Prostate gland (tissue), 2 donors: ENCODE measurements at regions not wholly inside any gene's neighbourhood (a gene's known extent, or its start where the extent isn't known, plus 50 kb on each side); places are given as distances from the start of the nearest gene placed in this dataset.

Experiments used
- DNase-seq: peaks from one replicate; pipeline ENCODE4 v3.0.0-alpha.2; 2019; ENCODE audit warnings: low spot score
- H3K27ac ChIP-seq, 2 donors: fragments of 200-600 bp; sonication (generic); 2 replicates each; pipeline ENCODE4 v1.5.1; 2017 to 2019
- H3K27me3 ChIP-seq: fragments of 200-600 bp; sonication (generic); replicated peaks from 2 replicates; pipeline ENCODE4 v1.5.1; 2019; ENCODE audit not compliant: insufficient read depth
- H3K36me3 ChIP-seq, 2 donors: fragments of 200-600 bp; sonication (generic); 1 replicate in 1 of 2; 2 replicates in 1 of 2; pipeline versions ENCODE4 v1.5.1 to v1.8.1; 2017 to 2019
- H3K4me1 ChIP-seq: fragments of 200-600 bp; sonication (generic); replicated peaks from 2 replicates; pipeline ENCODE4 v1.5.1; 2019
- H3K4me3 ChIP-seq, 2 donors: fragments of 200-600 bp; sonication (generic); 2 replicates each; pipeline ENCODE4 v1.5.1; 2017 to 2019
- H3K9me3 ChIP-seq: fragments of 200-600 bp; sonication (generic); 2 replicates; pipeline ENCODE4 v1.5.1; 2017
- POLR2A ChIP-seq: fragments of 450-650 bp; IDR thresholded peaks from one replicate; pipeline ENCODE4 v1.6.1; 2016; ENCODE audit warnings: antibody characterized with exemption, mild to moderate bottlenecking
- POLR2AphosphoS5 ChIP-seq: sonication (generic); formaldehyde crosslinking; IDR thresholded peaks from one replicate; pipeline ENCODE4 v1.6.1; 2017; ENCODE audit warnings: antibody characterized with exemption
- WGBS: methylation state at CpG from one replicate; pipeline ENCODE4 v1.1.5; 2018; 5-methylcytosine and 5-hydroxymethylcytosine counted together
- intact Hi-C: fragments of 100-400 bp; cut with DNase I; formaldehyde crosslinking; loops from one replicate; pipeline ENCODE4 v1.14.2; 2022
- TF ChIP-seq, protein P1 (sequence below), 4 experiments: fragments of 200-600 bp in 2 of 4; fragments of 450-650 bp in 2 of 4; sonication (generic) in 2 of 4; IDR thresholded peaks; 1 replicate in 3 of 4; 2 replicates in 1 of 4; pipeline ENCODE4 v1.5.1; 2016 to 2019; ENCODE audit warnings: antibody characterized with exemption in 4 of 4, mild to moderate bottlenecking in 2 of 4, moderate library complexity in 2 of 4

DNA sequence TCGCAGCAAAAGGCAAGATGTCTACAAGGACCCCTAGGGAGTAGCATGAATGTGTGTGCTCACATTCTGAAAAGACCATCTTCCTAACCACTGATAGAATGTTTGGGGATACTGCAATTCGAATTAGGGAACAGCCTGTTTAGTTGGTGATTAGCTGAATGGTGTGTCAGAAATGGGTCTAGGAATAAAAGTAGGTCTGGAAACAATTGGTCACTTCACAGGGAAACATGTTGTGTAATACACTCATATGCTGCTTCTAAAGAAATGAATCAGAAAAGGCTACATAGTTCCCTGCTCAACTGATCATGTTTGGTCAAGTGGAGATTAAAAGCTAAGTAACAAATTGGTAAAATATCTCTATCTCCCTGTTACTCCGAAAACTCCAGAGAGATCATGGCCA, 2362.4 kb upstream of the TENM3 start:
- DNase-seq: no peak
- Histone ChIP-seq H3K27me3 (no peaks in the 10 kb centered on the region), H3K27ac (no peak overlapping the region), H3K36me3 (no peaks in the 10 kb centered on the region), H3K9me3 (no peaks in the 10 kb centered on the region), H3K4me3 (no peak overlapping the region), H3K4me1 (no peaks in the 10 kb centered on the region)
- TF ChIP-seq POLR2AphosphoS5 (no peak), POLR2A (no peak)
- TF ChIP-seq, protein P1, sequence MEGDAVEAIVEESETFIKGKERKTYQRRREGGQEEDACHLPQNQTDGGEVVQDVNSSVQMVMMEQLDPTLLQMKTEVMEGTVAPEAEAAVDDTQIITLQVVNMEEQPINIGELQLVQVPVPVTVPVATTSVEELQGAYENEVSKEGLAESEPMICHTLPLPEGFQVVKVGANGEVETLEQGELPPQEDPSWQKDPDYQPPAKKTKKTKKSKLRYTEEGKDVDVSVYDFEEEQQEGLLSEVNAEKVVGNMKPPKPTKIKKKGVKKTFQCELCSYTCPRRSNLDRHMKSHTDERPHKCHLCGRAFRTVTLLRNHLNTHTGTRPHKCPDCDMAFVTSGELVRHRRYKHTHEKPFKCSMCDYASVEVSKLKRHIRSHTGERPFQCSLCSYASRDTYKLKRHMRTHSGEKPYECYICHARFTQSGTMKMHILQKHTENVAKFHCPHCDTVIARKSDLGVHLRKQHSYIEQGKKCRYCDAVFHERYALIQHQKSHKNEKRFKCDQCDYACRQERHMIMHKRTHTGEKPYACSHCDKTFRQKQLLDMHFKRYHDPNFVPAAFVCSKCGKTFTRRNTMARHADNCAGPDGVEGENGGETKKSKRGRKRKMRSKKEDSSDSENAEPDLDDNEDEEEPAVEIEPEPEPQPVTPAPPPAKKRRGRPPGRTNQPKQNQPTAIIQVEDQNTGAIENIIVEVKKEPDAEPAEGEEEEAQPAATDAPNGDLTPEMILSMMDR (IDR thresholded peaks at IDR 0.05): no peak
- intact Hi-C loops: no loop called here
- 54% methylated on average over 3 of the region's 3 CpGs for WGBS

DNA sequence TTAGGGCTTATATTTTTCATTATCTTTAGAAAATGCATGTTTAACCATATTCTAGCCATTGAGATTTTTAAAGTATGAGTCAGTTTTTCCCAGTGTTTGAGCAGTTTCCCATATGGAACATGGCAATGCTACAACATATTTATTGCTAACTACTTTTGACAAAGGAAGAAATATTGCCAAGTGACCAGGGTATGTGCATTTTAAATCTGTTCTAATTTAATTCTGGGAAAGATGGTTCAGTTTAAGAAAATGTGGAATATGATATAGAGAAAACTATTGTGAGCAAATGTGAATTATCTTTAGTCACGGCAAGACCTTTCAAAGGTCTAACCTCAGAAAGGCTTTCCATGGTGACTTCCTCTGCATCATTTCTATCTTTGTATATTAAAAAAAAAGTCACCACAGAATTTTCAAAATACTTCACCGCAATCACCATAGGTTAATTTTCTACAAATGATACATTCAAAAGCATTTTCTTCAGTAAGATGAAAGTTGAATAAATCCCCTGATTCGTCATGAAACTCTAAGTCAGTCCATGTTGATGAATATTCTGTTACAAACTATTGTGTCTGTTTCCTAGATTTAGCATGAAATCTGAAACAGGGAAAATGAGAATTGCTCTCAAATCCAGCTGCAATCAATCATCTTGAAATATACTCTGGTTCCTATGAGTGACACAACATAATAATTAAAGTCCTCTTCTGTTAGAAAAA, 2349.0 kb upstream of the TENM3 start:
- Histone ChIP-seq H3K9me3 (no peaks in the 10 kb centered on the region), H3K27me3 (no peaks in the 10 kb centered on the region), H3K36me3 (no peaks in the 10 kb centered on the region), H3K27ac (no peak overlapping the region), H3K4me3 (no peak overlapping the region), H3K4me1 (no peaks in the 10 kb centered on the region)
- TF ChIP-seq POLR2AphosphoS5 (no peak), POLR2A (no peak)
- TF ChIP-seq, protein P1 (IDR thresholded peaks at IDR 0.05): no peak
- intact Hi-C loops: no loop called here
- 88% methylated on average over 3 of the region's 3 CpGs for WGBS
- no peak for DNase-seq

DNA sequence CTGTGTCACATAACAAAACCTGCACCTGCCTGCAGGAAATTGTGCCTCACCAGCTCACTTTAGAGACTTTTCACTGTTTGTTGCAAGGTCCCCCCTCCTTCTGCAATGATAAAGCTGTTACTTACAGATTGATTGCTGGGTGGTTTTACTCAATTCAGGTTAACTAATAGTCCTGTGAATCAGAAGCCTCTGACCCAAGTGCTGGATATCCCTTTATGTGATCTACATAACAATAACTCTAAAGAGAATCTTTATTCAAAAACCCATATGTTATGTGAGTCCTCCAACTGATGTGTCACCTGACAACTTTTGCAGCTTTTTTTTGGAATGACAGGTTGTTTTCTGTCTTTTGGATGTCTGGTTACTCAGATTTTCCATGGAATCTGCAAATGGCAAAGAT, 2323.6 kb upstream of the TENM3 start:
- Histone ChIP-seq H3K27me3 (no peaks in the 10 kb centered on the region), H3K27ac (no peak overlapping the region), H3K4me3 (no peak overlapping the region), H3K9me3 (no peaks in the 10 kb centered on the region), H3K36me3 (no peaks in the 10 kb centered on the region), H3K4me1 (no peaks in the 10 kb centered on the region)
- intact Hi-C loops: no loop called here
- TF ChIP-seq POLR2A (no peak), POLR2AphosphoS5 (no peak)
- TF ChIP-seq, protein P1 (IDR thresholded peaks at IDR 0.05): no peak
- no peak for DNase-seq

DNA sequence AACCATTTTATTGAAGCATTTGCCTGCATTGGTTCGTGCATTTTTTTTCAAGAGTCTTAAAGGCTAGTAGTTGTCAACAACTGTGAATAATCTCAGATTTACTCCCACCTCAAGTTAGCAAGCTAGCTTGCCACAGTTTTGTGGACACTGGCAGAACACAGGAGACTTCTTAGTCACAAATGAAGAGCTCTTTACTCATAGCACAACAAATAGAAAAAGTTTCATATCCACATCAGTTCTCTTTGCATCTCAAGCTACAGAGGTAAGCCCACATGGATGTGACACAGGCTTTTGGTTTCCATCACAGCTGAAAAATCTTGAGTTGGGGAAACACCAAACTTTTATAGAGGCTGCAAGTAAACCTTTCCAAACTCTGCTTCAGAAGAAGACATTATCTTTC, 2315.7 kb upstream of the TENM3 start:
- intact Hi-C loops: no loop called here
- DNase-seq: no peak
- H3K36me3 ChIP-seq: no peaks in the 10 kb centered on the region

DNA sequence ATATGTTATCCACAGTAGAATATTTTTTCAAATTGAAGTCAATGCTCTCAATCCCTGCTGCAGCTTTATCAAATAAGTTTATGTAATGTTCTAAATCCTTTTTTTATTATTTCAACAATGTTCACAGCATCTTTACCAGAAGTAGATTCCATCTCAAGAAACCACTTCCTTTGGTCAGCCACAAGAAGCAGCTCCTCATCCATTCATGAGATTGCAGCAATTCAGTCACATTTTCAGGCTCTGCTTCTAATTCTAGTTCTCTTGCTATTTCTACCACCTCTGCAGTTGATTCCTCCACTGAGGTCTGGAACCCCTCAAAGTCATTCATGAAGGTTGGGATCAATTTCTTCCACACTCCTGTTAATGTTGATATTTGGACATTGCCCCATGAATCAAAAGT, 2301.3 kb upstream of the TENM3 start:
- intact Hi-C loops: no loop called here
- TF ChIP-seq POLR2AphosphoS5 (no peak), POLR2A (no peak)
- TF ChIP-seq, protein P1 (IDR thresholded peaks at IDR 0.05): no peak
- no peak for DNase-seq

More for the DNA sequence above, 2315.7 kb upstream of the TENM3 start:
- no peak overlapping the region for H3K27ac ChIP-seq
- H3K4me3 ChIP-seq: no peak overlapping the region
- H3K9me3 ChIP-seq: no peaks in the 10 kb centered on the region
- 42% methylated on average over 1 of the region's 1 CpG for WGBS
- H3K4me1 ChIP-seq: no peaks in the 10 kb centered on the region
- TF ChIP-seq POLR2AphosphoS5 (no peak), POLR2A (no peak)
- TF ChIP-seq, protein P1 (IDR thresholded peaks at IDR 0.05): no peak
- H3K27me3 ChIP-seq: no peaks in the 10 kb centered on the region

More for the DNA sequence above, 2301.3 kb upstream of the TENM3 start:
- Histone ChIP-seq H3K36me3 (no peaks in the 10 kb centered on the region), H3K9me3 (no peaks in the 10 kb centered on the region), H3K4me1 (no peaks in the 10 kb centered on the region), H3K4me3 (no peak overlapping the region), H3K27me3 (no peaks in the 10 kb centered on the region), H3K27ac (no peak overlapping the region)
